Adrenal gland (tissue), 5 donors: ENCODE measurements at regions not wholly inside any gene's neighbourhood (a gene's known extent, or its start where the extent isn't known, plus 50 kb on each side); places are given as distances from the start of the nearest gene placed in this dataset.

Experiments
- POLR2A ChIP-seq, 2 donors: fragments of 450-650 bp; IDR thresholded peaks; one replicate each; pipeline ENCODE4 v1.6.1; 2017; ENCODE audit warnings: antibody characterized with exemption in 2 of 2, mild to moderate bottlenecking in 2 of 2, moderate library complexity in 1 of 2
- TF ChIP-seq, protein P1 (sequence below), 6 experiments: fragments of 450-650 bp in 4 of 6; fragments of 200-600 bp in 2 of 6; sonication (generic) in 1 of 6; IDR thresholded peaks; 1 replicate in 5 of 6; 2 replicates in 1 of 6; pipeline versions ENCODE4 v1.5.1 to v1.8.0; 2016 to 2021; ENCODE audit warnings: antibody characterized with exemption in 6 of 6, mild to moderate bottlenecking in 2 of 6, moderate library complexity in 1 of 6
- donor health status: DM: no; HTN: no; CAD: no.

- TF ChIP-seq, protein P1, sequence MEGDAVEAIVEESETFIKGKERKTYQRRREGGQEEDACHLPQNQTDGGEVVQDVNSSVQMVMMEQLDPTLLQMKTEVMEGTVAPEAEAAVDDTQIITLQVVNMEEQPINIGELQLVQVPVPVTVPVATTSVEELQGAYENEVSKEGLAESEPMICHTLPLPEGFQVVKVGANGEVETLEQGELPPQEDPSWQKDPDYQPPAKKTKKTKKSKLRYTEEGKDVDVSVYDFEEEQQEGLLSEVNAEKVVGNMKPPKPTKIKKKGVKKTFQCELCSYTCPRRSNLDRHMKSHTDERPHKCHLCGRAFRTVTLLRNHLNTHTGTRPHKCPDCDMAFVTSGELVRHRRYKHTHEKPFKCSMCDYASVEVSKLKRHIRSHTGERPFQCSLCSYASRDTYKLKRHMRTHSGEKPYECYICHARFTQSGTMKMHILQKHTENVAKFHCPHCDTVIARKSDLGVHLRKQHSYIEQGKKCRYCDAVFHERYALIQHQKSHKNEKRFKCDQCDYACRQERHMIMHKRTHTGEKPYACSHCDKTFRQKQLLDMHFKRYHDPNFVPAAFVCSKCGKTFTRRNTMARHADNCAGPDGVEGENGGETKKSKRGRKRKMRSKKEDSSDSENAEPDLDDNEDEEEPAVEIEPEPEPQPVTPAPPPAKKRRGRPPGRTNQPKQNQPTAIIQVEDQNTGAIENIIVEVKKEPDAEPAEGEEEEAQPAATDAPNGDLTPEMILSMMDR (IDR thresholded peaks at IDR 0.05) = no peak
- TF ChIP-seq POLR2A (IDR thresholded peaks at IDR 0.05) = no peak
These were observed 293.9 kb upstream of the HSFY2 start for GRCh38 chrY:19067435-19067834.
